Liver (tissue), 8 donors: ENCODE measurements at regions not wholly inside any gene's neighbourhood (a gene's known extent, or its start where the extent isn't known, plus 50 kb on each side); places are given as distances from the start of the nearest gene placed in this dataset.

ENCODE experiments used
- DNase-seq: peaks from one replicate; pipeline ENCODE4 v3.0.0-alpha.2; 2017; ENCODE audit warnings: low spot score
- H3K27ac ChIP-seq, 2 donors: one replicate each; pipeline ENCODE4 v1.7.0; 2013; ENCODE audit warnings: inconsistent platforms in 2 of 2, low read length in 2 of 2, control low read depth in 1 of 2, low read depth in 1 of 2, mild to moderate bottlenecking in 1 of 2
- H3K27me3 ChIP-seq, 4 donors: one replicate each; pipeline versions ENCODE4 v1.6.1 to v1.7.0; 2013; ENCODE audit warnings: low read length in 3 of 4, inconsistent platforms in 1 of 4, mild to moderate bottlenecking in 1 of 4, moderate library complexity in 1 of 4; ENCODE audit not compliant: control insufficient read depth in 4 of 4, insufficient read depth in 4 of 4
- H3K36me3 ChIP-seq, 4 donors: one replicate each; pipeline versions ENCODE4 v1.6.1 to v1.7.0; 2013; ENCODE audit warnings: low read length in 3 of 4, mild to moderate bottlenecking in 3 of 4, low read depth in 1 of 4, moderate library complexity in 1 of 4; ENCODE audit not compliant: control insufficient read depth in 4 of 4, insufficient read depth in 3 of 4
- H3K4me1 ChIP-seq, 4 donors: one replicate each; pipeline versions ENCODE4 v1.6.1 to v1.7.0; 2013; ENCODE audit warnings: low read length in 3 of 4, mild to moderate bottlenecking in 3 of 4, moderate library complexity in 1 of 4; ENCODE audit not compliant: control insufficient read depth in 4 of 4, insufficient read depth in 4 of 4
- H3K4me3 ChIP-seq, 3 donors: one replicate each; pipeline versions ENCODE4 v1.6.1 to v1.7.0; 2013; ENCODE audit warnings: low read length in 3 of 3, control low read depth in 1 of 3, low read depth in 1 of 3, mild to moderate bottlenecking in 1 of 3
- H3K9ac ChIP-seq, 2 donors: one replicate each; pipeline ENCODE4 v1.7.0; 2013; ENCODE audit warnings: low read length in 2 of 2, mild to moderate bottlenecking in 2 of 2, moderate library complexity in 2 of 2, control low read depth in 1 of 2, low read depth in 1 of 2
- H3K9me3 ChIP-seq, 4 donors: one replicate each; pipeline versions ENCODE4 v1.6.1 to v1.7.0; 2013; ENCODE audit warnings: low read length in 3 of 4; ENCODE audit not compliant: control insufficient read depth in 4 of 4
- ATF3 ChIP-seq: IDR thresholded peaks from 2 replicates; pipeline ENCODE4 v1.6.1; 2016; ENCODE audit warnings: antibody characterized with exemption
- CTCF ChIP-seq: fragments of 150-350 bp; IDR thresholded peaks from 2 replicates; pipeline ENCODE4 v1.5.1; 2017; ENCODE audit warnings: improper control_type of control experiment, low read depth, low read length; ENCODE audit not compliant: missing input control
- EGR1 ChIP-seq, 2 donors: IDR thresholded peaks; 2 replicates each; pipeline ENCODE4 v1.6.1; 2016 to 2018; ENCODE audit warnings: antibody characterized with exemption in 2 of 2, low read depth in 2 of 2
- FOXA1 ChIP-seq: IDR thresholded peaks from 2 replicates; pipeline ENCODE4 v1.6.1; 2016; ENCODE audit warnings: antibody characterized with exemption
- FOXA2 ChIP-seq: IDR thresholded peaks from 2 replicates; pipeline ENCODE4 v1.6.1; 2016; ENCODE audit warnings: antibody characterized with exemption
- GABPA ChIP-seq, 2 donors: IDR thresholded peaks in 1 of 2; conservative IDR thresholded peaks in 1 of 2; 2 replicates each; pipeline ENCODE4 v1.6.1; 2016; ENCODE audit warnings: antibody characterized with exemption in 2 of 2, mild to moderate bottlenecking in 1 of 2, moderate library complexity in 1 of 2
- HNF4A ChIP-seq, 2 donors: conservative IDR thresholded peaks; 2 replicates each; pipeline ENCODE4 v1.6.1; 2016; ENCODE audit warnings: antibody characterized with exemption in 2 of 2, mild to moderate bottlenecking in 2 of 2
- HNF4G ChIP-seq: IDR thresholded peaks from 2 replicates; pipeline ENCODE4 v1.6.1; 2016; ENCODE audit warnings: antibody characterized with exemption
- JUND ChIP-seq, 2 donors: IDR thresholded peaks; 2 replicates each; pipeline ENCODE4 v1.6.1; 2016; ENCODE audit warnings: antibody characterized with exemption in 2 of 2
- MAX ChIP-seq: IDR thresholded peaks from 2 replicates; pipeline ENCODE4 v1.6.1; 2016; ENCODE audit warnings: antibody characterized with exemption
- NR2F2 ChIP-seq: IDR thresholded peaks from 2 replicates; pipeline ENCODE4 v1.6.1; 2016; ENCODE audit warnings: antibody characterized with exemption
- RAD21 ChIP-seq, 2 donors: IDR thresholded peaks; 2 replicates each; pipeline ENCODE4 v1.6.1; 2016; ENCODE audit warnings: antibody characterized with exemption in 2 of 2, mild to moderate bottlenecking in 2 of 2
- REST ChIP-seq: IDR thresholded peaks from 2 replicates; pipeline ENCODE4 v1.6.1; 2016; ENCODE audit warnings: antibody characterized with exemption, mild to moderate bottlenecking
- RXRA ChIP-seq, 2 donors: IDR thresholded peaks; 2 replicates each; pipeline ENCODE4 v1.6.1; 2017 to 2018; ENCODE audit warnings: antibody characterized with exemption in 2 of 2, mild to moderate bottlenecking in 1 of 2
- SP1 ChIP-seq: IDR thresholded peaks from 2 replicates; pipeline ENCODE4 v1.6.1; 2018; ENCODE audit warnings: antibody characterized with exemption, mild to moderate bottlenecking
- TAF1 ChIP-seq: conservative IDR thresholded peaks from 2 replicates; pipeline ENCODE4 v1.6.1; 2016; ENCODE audit warnings: antibody characterized with exemption, mild to moderate bottlenecking
- YY1 ChIP-seq: IDR thresholded peaks from 2 replicates; pipeline ENCODE4 v1.6.1; 2016; ENCODE audit warnings: antibody characterized with exemption, mild to moderate bottlenecking
- ZBTB33 ChIP-seq: IDR thresholded peaks from 2 replicates; pipeline ENCODE4 v1.6.1; 2016; ENCODE audit warnings: antibody characterized with exemption
- whole genome bisulfite sequencing: extraction: QIAGEN DNeasy Blood & Tissue Kit; methylation state at CpG from one replicate; pipeline ENCODE4 v1.1.7; 2013; 5-methylcytosine and 5-hydroxymethylcytosine counted together
- donor health status: healthy.
- donor health status: healthy.
- donor health status: healthy.
- donor health status: healthy.
- donor health status: healthy.

- TF ChIP-seq REST (peak; percentile 55), NR2F2 (peak; percentile 77), YY1 (peak; percentile 93)
These were observed 56.6 kb upstream of the PPP2R5A start (continued) for GRCh38 chr1:212228591-212229119.

- no peak overlapping the region for H3K4me3 ChIP-seq
- H3K9me3 ChIP-seq: no peaks in the 10 kb centered on the region
- WGBS: 91% methylated on average over 2 of the region's 2 CpGs
- H3K9ac ChIP-seq: no peak overlapping the region
- no peak for DNase-seq
- no peak for TF ChIP-seq FOXA2
- no peak for TF ChIP-seq YY1
- no peak for TF ChIP-seq ATF3
- TF ChIP-seq NR2F2: no peak
- TF ChIP-seq REST: no peak
- TF ChIP-seq HNF4G: no peak
- TF ChIP-seq HNF4A (conservative IDR thresholded peaks at IDR 0.05): no peak
- TF ChIP-seq JUND (IDR thresholded peaks at IDR 0.05): no peak
- no peak for TF ChIP-seq MAX
- no peak for TF ChIP-seq SP1
- no peak for TF ChIP-seq RXRA (IDR thresholded peaks at IDR 0.05)
- no peak for TF ChIP-seq ZBTB33
- TF ChIP-seq CTCF: no peak
- no peak for TF ChIP-seq TAF1
- TF ChIP-seq FOXA1: no peak
- no peak for TF ChIP-seq EGR1 (IDR thresholded peaks at IDR 0.05; ENCODE audit: low read depth in 2 of 2)
- no peak for TF ChIP-seq RAD21 (IDR thresholded peaks at IDR 0.05)
- TF ChIP-seq GABPA (IDR thresholded peaks at IDR 0.05 in 1 of 2, conservative IDR thresholded peaks at IDR 0.05 in 1 of 2): no peak
- no peaks in the 10 kb centered on the region for H3K36me3 ChIP-seq
- H3K27me3 ChIP-seq: no peaks in the 10 kb centered on the region
- peaks cover 0 to 40% (median 21%) of the 10 kb centered on the region in 4 donors for H3K4me1 ChIP-seq
- peak overlapping the region; percentile 88 to 91 for H3K27ac ChIP-seq
These were observed 55.6 kb upstream of the PPP2R5A start for GRCh38 chr1:212229654-212230053.
